GM18520 (cell line): ENCODE measurements at regions not wholly inside any gene's neighbourhood (a gene's known extent, or its start where the extent isn't known, plus 50 kb on each side); places are given as distances from the start of the nearest gene placed in this dataset.
"Not testable (repeated sequence)": the region's sequence is repeated elsewhere in the genome, so short reads cannot be mapped to it uniquely, and the experiment has no call there.

ENCODE experiments used
- ATAC-seq: cut with Tn5 transposase; IDR thresholded peaks from one replicate; pipeline ENCODE4 v1.9.1; 2021; ENCODE audit not compliant: unreplicated experiment

DNA sequence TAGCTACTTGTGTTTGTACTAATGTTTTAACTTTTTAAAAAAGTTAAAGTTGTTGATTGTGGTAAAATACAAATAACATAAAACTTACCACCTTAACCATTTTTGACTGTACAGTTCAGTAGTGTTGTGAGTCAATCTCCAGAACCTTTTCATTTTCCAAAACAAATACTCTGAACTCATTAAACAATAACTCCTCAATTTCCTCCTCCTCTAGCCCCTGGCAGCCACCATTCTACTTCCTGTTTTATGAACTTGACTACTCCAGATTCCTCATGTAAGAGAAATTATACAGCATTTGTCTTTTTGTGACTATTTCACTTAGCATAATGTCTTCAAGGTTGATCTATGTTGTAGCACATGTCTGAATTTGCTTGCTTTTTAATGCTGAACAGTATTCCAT is 299.1 kb upstream of the AMIGO2 start:
- ATAC-seq, result no peak

DNA sequence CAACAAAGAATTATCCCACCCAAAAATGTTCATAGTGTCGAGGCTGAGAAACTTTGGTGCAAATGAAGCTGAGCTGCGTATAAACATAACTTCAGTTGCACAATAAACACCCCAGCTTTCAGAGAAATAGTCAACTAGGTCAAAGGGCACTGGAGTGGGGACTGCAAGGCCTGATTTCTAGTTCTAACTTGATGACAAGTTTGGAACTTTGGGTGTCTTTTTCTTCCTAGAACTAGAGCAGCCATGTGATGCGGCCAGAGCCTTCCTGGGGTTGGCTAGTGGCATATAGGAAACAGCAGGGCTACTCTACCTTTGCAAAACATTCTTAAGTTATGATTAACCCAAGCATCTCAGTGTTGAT is 298.4 kb upstream of the AMIGO2 start:
- ATAC-seq, result no peak

DNA sequence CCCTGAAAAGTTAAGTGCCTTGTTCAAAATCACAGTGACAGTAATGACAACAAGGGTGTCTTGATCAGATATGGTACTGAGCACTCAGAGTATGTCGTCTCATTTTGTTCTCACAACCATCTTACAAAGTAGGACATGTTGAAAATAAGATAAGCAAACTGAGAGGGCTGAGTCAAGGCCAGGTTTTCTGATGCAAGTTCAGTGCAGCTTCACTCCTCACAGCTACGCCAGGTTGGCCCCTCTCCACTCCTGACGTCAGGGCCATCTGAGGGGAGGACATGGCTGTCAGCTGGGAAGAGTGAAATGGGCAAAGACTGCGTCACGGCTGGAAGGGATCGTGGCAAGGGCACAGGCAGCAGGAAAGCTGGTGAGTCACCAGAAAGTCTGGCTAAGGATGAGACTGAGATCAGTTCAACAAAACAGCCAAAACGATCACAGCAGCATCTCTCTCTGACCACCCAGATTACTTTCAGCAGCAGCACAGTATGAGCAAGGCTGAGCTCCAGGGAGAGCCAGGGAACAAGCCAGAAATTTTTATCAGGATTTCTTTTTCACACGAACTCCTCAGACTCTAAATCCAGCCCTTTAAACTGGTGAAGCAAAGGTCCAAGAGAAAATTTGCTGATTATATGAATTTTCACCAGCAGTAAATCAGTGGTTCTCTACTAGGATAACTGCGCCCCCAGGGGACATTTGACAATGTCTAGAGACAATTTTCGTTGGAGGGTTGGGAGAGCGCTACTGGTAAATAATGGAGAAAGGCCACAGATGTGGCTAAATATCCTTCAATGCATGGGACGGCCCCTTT is 297.9 kb upstream of the AMIGO2 start:
- ATAC-seq, result no peak

DNA sequence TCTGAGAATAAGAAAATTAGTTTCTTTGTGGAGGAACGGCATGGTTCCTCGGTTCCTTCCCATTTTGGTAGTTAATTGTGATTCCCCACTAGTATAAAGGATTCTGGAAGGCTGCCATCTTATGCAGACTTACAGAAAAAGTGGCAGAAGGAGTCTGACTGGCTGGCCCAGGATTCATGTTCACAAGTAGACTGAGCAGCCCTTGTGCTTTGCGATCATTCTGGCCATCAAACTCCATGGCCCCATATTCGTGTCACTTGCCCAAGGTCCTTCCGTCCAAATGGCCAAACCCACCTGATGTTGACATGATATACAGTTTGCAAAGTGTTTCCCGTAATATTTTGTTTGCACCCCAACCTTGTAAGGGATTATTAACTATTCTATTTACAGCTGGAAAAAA is 297.2 kb upstream of the AMIGO2 start:
- ATAC-seq, result no peak

DNA sequence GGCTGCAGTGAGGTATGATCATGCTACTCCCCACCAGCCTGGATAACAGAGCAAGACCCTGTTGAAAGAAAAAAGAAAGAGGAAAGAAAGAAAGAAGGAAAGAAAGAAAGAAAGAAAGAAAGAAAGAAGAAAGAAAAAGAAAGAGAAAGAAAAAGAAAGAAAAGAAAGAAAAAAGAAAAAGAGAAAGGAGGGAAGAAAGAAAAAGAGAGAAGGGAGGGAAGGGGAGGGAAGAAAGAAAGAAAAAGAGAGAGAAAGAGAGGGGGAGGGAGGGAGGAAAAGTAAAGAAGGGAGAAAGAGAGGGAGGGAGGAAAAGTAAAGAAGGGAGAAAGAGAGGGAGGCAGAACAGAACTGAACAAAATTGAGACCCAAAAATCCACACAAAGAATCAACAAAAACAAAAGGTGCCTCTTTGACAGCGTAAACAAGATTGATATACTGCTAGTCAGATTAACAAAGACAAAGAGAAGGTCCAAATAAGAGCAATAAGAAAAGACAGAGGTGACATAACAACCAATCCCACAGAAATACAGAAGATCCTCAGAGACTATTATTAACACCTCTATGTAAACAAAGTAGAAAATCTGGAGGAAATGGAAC is 293.9 kb upstream of the AMIGO2 start:
- ATAC-seq, result no peak

DNA sequence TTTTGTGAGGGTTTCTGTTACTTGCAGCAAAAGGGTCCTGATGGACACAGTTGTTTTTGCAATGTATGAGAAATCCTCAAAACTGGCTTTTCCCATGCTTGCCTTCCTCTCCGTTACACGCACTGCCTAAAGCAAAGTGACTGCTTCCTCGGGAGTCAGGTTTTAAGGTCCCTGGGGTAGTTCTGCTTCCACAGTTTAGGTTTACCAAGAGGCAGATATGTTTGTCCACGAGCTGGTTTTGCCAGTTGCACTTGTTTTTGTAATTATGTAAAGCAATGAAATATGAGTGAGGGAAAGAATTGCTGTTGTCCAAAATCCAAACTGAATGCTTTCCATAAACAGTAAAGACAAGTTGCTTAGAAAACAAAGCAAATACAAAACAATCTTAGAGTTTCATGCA is 290.7 kb upstream of the AMIGO2 start:
- no peak for ATAC-seq

DNA sequence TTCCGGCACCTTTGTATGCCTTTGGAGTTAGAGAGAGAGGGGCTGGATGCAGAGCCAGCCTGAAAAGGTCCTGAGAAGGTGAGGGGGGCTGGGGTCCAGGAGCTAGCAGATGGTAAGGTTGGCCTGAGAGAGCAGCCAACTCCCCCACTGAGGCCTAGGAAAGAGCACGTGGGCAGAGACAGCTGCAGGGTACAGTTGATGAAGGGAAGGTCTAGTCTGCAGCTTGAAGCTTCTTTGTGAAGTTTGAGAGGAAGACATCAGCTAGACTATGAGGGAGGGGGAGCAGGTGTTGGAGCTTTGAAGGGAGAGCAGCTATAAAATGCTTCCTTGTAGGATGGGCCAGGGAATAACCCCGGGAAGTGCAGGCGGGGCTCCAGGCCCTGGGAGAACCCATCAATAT is 289.3 kb upstream of the AMIGO2 start:
- no peak for ATAC-seq

DNA sequence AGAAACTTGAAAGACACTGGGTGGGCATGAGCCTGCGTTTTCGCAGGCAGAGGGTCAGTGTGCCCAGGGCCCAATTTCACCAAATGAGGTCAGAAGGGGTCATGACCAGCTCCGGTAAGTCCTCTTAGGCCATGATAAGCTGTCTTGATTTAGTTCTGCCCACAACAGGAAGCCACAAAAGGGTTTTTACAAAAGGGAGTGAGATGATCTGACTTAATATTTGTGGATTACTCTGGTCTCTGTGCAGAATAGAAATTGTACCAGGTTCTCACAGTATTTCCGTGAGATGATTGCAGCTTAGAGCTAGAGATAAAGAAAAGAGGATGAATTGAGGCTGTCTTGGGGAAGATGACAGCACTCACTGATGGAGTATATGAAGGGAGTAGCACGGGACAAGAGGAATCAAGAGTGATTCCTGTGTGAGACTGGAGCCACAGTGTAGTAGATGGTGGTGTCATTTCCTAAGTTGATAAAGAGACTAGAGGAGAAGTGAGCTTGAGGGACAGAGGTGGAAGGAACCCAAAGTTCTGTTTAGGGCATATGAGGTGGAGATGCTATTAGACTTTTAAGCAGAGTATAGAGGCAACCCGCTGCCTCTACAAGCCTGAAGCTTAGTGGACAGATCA is 288.3 kb upstream of the AMIGO2 start:
- no peak for ATAC-seq

DNA sequence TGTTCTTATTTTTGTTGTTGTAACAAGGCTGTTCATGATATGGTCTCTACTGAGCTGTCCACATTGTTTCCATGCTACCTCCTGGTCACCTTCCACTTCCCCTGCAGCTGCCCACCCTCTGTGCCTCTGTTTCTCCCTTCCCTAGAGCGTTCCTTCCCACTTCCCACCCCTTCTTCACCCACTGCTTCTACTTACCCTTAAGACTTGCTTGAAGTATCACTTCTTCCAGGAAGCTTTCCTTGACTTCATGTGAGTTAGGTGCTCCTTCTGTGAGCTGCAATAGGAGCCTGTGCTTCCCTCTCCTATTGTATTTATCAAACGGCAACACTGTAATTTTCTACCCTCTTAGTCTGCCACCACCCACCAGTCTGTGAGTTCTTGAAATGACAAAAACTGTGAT is 286.8 kb upstream of the AMIGO2 start:
- ATAC-seq, result no peak

DNA sequence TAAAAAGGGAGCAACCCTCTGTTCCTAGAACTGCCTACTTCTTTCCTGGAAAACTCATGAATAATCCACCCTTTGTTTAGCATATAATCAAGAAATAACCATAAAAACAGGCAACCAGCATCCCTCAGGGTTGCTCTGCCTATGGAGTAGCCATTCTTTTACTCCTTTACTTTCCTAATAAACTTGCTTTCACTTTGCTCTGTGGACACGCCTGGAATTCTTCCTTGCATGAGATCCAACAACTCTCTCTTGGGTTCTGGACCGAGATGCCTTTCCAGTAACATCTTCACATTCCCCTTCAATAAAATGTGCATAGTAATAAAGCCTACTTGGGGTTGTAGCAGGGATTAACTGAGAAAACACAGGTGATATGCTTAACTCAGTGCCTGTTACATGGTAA is 286.4 kb upstream of the AMIGO2 start:
- ATAC-seq, result no peak

DNA sequence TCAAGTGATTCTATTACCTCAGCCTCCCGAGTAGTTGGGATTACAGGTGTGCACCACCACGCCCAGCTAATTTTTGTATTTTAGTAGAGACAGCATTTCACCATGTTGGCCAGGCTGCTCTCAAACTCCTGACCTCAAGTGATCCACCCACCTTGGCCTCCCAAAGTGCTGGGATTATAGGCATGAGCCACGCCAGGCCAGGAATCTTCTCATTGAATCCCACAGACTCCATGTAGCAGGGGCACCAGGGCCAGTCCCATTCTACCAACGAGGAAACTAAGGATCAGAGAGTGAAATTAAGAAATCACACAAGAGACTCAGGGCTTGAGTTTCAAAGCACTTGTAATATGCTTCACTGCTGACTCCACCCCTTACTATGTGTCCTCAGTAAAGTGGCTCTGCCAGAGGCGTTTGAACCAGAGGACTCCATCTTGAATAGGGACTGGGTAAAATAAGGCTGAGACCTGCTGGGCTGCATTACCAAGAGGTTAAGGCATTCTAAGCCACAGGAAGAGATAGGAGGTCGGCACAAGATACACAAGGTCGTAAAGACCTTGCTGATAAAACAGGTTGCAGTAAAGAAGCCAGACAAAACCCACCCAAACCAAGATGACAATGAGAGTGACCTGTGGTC is 285.8 kb upstream of the AMIGO2 start:
- ATAC-seq, result not testable (repeated sequence)

DNA sequence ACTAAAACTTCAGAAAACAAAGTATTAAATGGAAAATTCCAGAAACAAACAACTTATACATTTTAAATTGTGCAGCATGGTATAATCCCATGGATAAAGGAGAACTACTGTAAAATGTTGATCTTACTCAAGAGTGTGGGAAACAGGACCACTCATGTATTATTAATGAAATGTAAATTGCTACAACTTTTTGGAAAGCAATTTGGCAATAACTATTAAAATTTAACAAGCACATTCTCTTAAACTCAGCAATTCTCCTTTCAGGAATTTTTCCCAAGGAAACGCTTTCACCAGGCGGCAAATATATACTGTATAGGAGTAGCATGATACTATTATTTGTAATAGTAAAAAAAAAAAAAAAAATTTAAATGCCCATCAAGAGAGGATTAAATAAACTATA is 284.5 kb upstream of the AMIGO2 start:
- no peak for ATAC-seq

DNA sequence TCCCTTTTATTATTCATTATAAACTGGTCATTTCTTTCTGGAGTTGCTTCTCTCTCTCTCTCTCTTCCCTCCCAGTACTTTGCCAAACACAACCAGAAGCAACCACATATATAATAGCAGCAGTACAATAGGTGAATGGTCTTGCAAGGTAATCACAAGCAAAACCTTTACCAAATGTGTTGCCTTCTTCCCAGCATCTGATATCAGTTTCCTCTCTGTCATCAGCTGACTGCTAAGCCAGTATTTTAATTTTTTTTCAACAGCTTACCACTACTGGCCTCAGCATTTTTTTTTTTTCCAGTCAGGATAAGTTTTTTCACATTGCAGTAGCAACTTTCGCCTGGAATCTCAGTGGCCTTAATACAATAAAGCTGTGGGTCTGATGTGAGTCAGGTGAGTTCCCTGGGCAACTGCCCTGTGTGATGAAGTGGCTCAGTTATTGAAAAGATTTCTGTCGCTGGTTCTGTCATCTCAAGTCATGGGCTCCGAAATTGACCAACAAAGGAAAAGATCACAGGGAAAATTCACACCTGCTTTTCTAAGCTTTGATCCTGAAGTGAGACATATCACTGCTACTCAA is 282.5 kb upstream of the AMIGO2 start:
- ATAC-seq, result no peak

DNA sequence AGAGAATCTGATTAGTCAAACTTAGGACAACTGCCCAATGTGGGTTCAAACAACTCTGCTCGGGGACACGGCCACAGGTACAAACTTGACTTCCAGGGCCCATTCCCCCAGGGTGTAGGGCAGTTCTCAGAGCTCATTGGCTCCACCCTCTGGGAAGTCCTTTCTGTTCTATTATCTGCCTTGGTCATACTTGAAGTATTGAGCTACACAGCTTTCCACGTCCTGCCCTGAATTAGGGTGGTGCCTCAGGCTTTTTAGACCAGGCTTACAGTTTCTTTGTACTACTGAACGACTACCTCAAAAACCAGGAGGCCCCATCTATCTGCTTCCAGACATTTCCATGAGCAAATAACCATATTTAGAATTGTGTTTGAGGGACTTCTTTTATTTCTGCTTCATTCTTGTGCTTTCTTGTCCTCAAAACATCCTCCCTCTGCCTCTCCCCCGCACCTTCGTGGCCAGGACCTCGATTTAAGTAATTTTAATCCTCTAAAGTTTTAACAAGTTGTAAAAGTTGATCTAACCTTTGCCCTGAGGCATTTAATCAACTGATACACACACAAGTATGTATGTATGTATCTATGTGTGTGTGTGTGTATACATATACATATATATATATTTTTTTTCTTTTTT is 281.7 kb upstream of the AMIGO2 start:
- ATAC-seq, result peak; percentile 55

DNA sequence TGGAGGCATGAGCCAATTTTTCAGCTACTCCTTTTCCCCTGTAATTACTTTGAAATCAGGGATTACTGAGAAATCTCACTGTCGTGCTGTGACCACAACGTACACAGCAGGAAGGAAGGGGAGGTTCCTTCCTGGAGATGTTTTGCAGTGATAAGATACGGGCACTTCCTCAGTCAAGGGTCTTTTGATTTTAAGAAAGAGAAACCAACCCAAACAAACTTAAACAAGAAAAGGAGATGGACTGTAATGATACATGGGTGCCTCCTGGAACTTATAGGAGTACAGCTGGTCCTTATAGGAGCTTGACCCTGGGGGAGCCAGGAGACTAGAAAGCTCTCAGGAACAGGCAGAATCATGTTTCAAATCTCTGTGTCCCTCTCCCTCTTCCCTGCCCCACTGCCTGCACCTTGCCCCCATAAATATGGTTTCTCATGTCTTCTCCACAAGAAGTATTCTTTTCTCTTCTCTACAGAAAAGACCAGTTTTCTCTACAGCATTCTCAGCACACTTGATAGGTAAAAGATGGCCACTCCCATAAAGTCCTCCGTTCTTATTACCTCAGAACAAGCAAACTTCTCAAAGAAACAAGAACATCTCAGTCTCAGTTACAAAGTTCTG is 281.1 kb upstream of the AMIGO2 start:
- ATAC-seq, result peak; percentile 9

DNA sequence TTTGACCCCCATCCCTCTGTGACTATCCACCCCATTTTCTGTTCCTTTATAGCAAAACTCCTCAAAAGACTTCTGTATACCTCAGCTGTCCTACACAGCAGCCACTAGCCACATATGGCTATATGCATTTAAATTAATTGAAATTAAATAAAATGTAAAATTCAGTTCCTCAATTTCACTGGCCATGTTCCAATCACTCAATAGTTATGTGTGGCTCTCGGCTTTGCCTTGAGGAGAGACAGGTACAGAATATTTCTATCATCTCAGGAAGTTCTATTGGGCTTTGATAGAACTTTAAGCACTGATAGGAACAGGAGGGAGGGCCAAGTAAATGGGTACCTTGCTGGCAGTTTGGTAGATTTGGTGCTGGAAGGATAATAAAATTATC is 280.3 kb upstream of the AMIGO2 start:
- no peak for ATAC-seq

DNA sequence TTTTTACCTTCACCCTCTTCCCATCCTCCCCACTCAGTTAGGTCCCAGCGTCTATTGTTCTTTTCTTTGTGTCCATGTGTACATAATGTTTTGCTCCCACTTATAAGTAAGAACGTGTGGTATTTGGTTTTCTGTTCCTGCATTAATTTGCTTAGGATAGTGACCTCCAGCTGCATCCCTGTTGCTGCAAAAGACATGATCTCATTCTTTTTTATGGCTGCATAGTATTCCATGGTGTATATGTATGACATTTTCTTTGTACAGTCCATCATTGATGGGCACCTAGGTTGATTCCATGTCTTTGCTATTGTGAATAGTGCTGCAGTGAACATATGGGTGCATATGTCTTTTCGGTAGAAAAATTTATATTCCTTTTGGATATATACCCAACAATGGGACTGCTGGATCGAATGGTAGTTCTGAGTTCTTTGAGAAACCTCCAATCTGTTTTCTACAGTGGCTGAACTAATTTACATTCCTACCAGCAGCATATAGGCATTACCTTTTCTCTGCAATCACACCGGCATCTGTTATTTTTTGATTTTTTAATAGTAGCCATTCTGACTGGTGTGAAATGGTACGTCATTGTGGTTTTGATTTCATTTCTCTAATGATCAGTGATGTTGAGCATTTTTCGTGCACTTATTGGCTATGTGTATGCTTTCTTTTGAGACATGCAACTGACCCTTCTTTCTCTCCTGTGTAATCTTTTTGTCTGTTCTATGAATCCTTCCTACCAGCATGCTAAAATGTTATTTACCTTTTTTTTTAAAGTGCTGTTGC is 279.7 kb upstream of the AMIGO2 start:
- ATAC-seq, result no peak

DNA sequence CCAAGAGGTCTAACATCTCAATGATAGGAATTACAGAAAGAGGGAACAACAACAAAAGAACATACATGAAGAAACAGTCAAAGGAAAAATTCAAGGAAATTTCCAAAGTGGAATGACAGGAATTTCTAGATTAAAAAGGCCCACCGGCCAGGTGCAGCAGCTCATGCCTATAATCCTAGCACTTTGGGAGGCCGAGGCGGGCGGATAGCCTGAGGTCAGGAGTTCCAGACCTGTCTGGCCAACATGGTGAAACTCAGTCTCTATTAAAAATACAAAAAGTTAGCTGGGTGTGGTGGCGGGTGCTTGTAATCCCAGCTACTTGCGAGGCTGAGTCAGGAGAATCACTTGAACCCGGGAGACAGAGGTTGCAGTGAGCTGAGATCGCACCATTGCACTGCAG is 277.2 kb upstream of the AMIGO2 start:
- not testable (repeated sequence) for ATAC-seq

DNA sequence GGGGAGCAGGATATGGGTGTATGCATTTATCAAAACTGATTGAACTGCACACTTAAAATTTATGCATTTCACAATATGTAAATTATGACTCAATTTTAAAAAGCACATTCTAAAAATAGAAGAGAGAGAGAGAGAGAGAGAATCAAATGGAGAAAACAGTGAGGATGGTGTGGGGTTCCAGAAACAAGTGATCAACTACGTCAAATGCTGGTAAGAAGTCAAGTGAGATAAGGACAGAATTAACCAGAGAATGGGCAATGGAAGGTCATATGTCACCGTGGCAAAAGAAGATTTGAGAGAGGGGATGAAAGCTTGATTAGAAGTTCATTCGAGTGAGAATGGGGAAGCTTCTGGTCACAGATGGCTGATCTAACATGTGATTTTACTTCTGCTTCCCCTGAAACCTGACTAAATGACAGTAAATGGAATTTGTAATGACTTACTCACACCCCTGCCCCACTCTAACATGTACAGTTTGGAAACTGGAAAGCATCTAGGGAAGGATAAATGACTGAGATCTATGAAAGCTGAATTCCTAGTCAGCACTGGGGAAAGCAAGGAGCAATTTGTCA is 276.5 kb upstream of the AMIGO2 start:
- ATAC-seq, result peak; percentile 40

DNA sequence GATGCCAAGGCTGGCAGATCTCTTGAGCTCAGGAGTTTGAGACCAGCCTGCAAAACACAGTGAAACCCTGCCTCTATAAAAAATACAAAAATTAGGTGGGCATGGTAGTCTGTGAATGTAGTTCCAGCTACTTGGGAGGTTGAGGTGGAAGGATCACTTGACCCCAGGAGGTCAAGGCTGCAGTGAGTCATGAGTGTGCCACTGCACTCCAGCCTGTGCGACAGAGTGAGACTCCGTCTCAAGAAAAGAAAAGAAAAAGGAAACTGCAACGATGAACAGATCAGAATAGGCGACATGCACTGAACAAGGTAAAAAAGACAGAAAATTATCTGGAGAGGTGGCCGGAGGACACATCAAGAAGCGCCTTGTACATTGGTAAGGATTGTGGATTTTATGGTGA is 273.7 kb upstream of the AMIGO2 start:
- ATAC-seq, result no peak
